ENCODE measurements at regions not wholly inside any gene's neighbourhood (a gene's known extent, or its start where the extent isn't known, plus 50 kb on each side); places are given as distances from the start of the nearest gene placed in this dataset.
A peak's percentile ranks its signal among the peaks of the same experiment; 100 is the strongest.
"Not testable (repeated sequence)": the region's sequence is repeated elsewhere in the genome, so short reads cannot be mapped to it uniquely, and the experiment has no call there.

GRCh38 chr1:10915594-10915993 is 96.9 kb upstream of the TARDBP start:
- H3K4me3 Mint-ChIP-seq: no peak overlapping the region

GRCh38 chr1:10916311-10916710 is 96.1 kb upstream of the TARDBP start:
- Mint-ChIP-seq H3K4me3 (peak overlapping the region in 3 of 7 donors; percentile 65 to 89 (median 79)), H3K36me3 (no peaks in the 10 kb centered on the region), H3K9me3 (no peaks in the 10 kb centered on the region), H3K4me1 (peaks cover 26 to 28% (median 28%) of the 10 kb centered on the region in 3 donors), H3K27ac (peak overlapping the region in 1 of 8 donors; percentile 74), H3K27me3 (peaks cover 1 to 5% of the 10 kb centered on the region in 2 donors)
- ChIA-PET CTCF (no interaction called here), POLR2A (no interaction called here)
- DNase-seq: peak in 1 of 5 donors; percentile 30
- peaks cover 29% of the 10 kb centered on the region for H3K4me1 ChIP-seq (ENCODE audit: insufficient read depth, low read length)
- H3K9me3 ChIP-seq (ENCODE audit: low read length): no peaks in the 10 kb centered on the region
- peaks cover 5% of the 10 kb centered on the region for H3K27me3 ChIP-seq (ENCODE audit: insufficient read depth, low read length, poor library complexity, severe bottlenecking)
- H3K27ac ChIP-seq (ENCODE audit: low read depth, low read length): no peak overlapping the region
- H3K4me3 ChIP-seq (ENCODE audit: low read length): no peak overlapping the region
- no peaks in the 10 kb centered on the region for H3K36me3 ChIP-seq (ENCODE audit: insufficient read depth, low read length)

More at GRCh38 chr1:10915594-10915993, 96.9 kb upstream of the TARDBP start:
- peaks cover 29% of the 10 kb centered on the region for H3K4me1 ChIP-seq (ENCODE audit: insufficient read depth, low read length)
- no peaks in the 10 kb centered on the region for H3K9me3 ChIP-seq (ENCODE audit: low read length)
- POLR2A ChIA-PET: no interaction called here
- DNase-seq: peak in 1 of 5 donors; percentile 25
- CTCF ChIA-PET: no interaction called here
- Mint-ChIP-seq H3K27ac (no peak overlapping the region), H3K36me3 (no peaks in the 10 kb centered on the region), H3K9me3 (no peaks in the 10 kb centered on the region), H3K4me1 (peaks cover 26 to 28% (median 28%) of the 10 kb centered on the region in 3 donors), H3K27me3 (peaks cover 0 to 1% of the 10 kb centered on the region in 2 donors)
- H3K27ac ChIP-seq (ENCODE audit: low read depth, low read length): no peak overlapping the region
- H3K27me3 ChIP-seq (ENCODE audit: insufficient read depth, low read length, poor library complexity, severe bottlenecking): peaks cover 2% of the 10 kb centered on the region
- H3K36me3 ChIP-seq (ENCODE audit: insufficient read depth, low read length): no peaks in the 10 kb centered on the region
- no peak overlapping the region for H3K4me3 ChIP-seq (ENCODE audit: low read length)

- peak in 1 of 5 donors; percentile 15 for DNase-seq
- Histone ChIP-seq H3K9me3 (ENCODE audit: low read length) (no peaks in the 10 kb centered on the region), H3K4me3 (ENCODE audit: low read length) (no peak overlapping the region), H3K36me3 (ENCODE audit: insufficient read depth, low read length) (no peaks in the 10 kb centered on the region), H3K27me3 (ENCODE audit: insufficient read depth, low read length, poor library complexity, severe bottlenecking) (peaks cover 5% of the 10 kb centered on the region), H3K4me1 (ENCODE audit: insufficient read depth, low read length) (peaks cover 29% of the 10 kb centered on the region), H3K27ac (ENCODE audit: low read depth, low read length) (no peak overlapping the region)
- POLR2A ChIA-PET: no interaction called here
- Mint-ChIP-seq H3K36me3 (no peaks in the 10 kb centered on the region), H3K4me1 (peaks cover 26 to 28% (median 28%) of the 10 kb centered on the region in 3 donors), H3K27ac (peak overlapping the region in 3 of 8 donors; percentile 62 to 81 (median 74)), H3K27me3 (peaks cover 2 to 5% of the 10 kb centered on the region in 2 donors), H3K4me3 (peak overlapping the region in 6 of 7 donors; percentile 77 to 94 (median 80)), H3K9me3 (no peaks in the 10 kb centered on the region)
- CTCF ChIA-PET: no interaction called here
These were observed 95.5 kb upstream of the TARDBP start for GRCh38 chr1:10916991-10917390.

GRCh38 chr1:10917513-10918454 is 94.7 kb upstream of the TARDBP start:
- Histone ChIP-seq H3K9me3 (ENCODE audit: low read length) (no peaks in the 10 kb centered on the region), H3K4me3 (ENCODE audit: low read length) (peak overlapping the region; percentile 2), H3K4me1 (ENCODE audit: insufficient read depth, low read length) (peaks cover 29% of the 10 kb centered on the region), H3K27me3 (ENCODE audit: insufficient read depth, low read length, poor library complexity, severe bottlenecking) (peaks cover 5% of the 10 kb centered on the region), H3K27ac (ENCODE audit: low read depth, low read length) (no peak overlapping the region), H3K36me3 (ENCODE audit: insufficient read depth, low read length) (no peaks in the 10 kb centered on the region)
- ChIA-PET POLR2A (interaction anchor here (0.9 kb wide), 1 partner anchor 12 kb away, joined by 3 read pairs; no protein-coding TSS in a partner anchor), CTCF (interaction anchor here (1.0 to 1.7 kb wide), 3 partner anchors 8 to 423 kb away, joined by 3 to 6 read pairs (median 5); no protein-coding TSS in a partner anchor)
- DNase-seq: peak in 4 of 5 donors; percentile 19 to 61 (median 52)
- H3K4me1 Mint-ChIP-seq: peaks cover 26 to 28% (median 28%) of the 10 kb centered on the region in 3 donors
- H3K4me3 Mint-ChIP-seq: peak overlapping the region in 6 of 7 donors; percentile 77 to 94 (median 80)
- no peaks in the 10 kb centered on the region for H3K36me3 Mint-ChIP-seq
- peak overlapping the region in 7 of 8 donors; percentile 32 to 90 (median 83) for H3K27ac Mint-ChIP-seq
- peaks cover 2 to 5% of the 10 kb centered on the region in 2 donors for H3K27me3 Mint-ChIP-seq
- no peaks in the 10 kb centered on the region for H3K9me3 Mint-ChIP-seq

GRCh38 chr1:10918531-10918930 is 93.9 kb upstream of the TARDBP start:
- DNase-seq: peak in 1 of 5 donors; percentile 25
- H3K4me1 ChIP-seq (ENCODE audit: insufficient read depth, low read length): peaks cover 29% of the 10 kb centered on the region
- no peaks in the 10 kb centered on the region for H3K9me3 Mint-ChIP-seq
- no peak overlapping the region for H3K4me3 ChIP-seq (ENCODE audit: low read length)
- no peaks in the 10 kb centered on the region for H3K36me3 Mint-ChIP-seq
- peaks cover 5% of the 10 kb centered on the region for H3K27me3 ChIP-seq (ENCODE audit: insufficient read depth, low read length, poor library complexity, severe bottlenecking)
- no peaks in the 10 kb centered on the region for H3K36me3 ChIP-seq (ENCODE audit: insufficient read depth, low read length)
- CTCF ChIA-PET: interaction anchor here (1.0 to 1.7 kb wide), 3 partner anchors 9 to 424 kb away, joined by 3 to 6 read pairs (median 5); no protein-coding TSS in a partner anchor
- no peaks in the 10 kb centered on the region for H3K9me3 ChIP-seq (ENCODE audit: low read length)
- peak overlapping the region in 4 of 8 donors; percentile 25 to 87 (median 66) for H3K27ac Mint-ChIP-seq
- H3K27ac ChIP-seq (ENCODE audit: low read depth, low read length): no peak overlapping the region
- POLR2A ChIA-PET: interaction anchor here (0.9 kb wide), 1 partner anchor 12 kb away, joined by 3 read pairs; no protein-coding TSS in a partner anchor
- H3K27me3 Mint-ChIP-seq: peaks cover 2 to 5% of the 10 kb centered on the region in 2 donors
- H3K4me1 Mint-ChIP-seq: peaks cover 26 to 28% (median 28%) of the 10 kb centered on the region in 3 donors
- H3K4me3 Mint-ChIP-seq: peak overlapping the region in 3 of 7 donors; percentile 39 to 89 (median 80)

- Histone ChIP-seq H3K27me3 (ENCODE audit: insufficient read depth, low read length, poor library complexity, severe bottlenecking) (peaks cover 5% of the 10 kb centered on the region), H3K4me1 (ENCODE audit: insufficient read depth, low read length) (peaks cover 29% of the 10 kb centered on the region), H3K4me3 (ENCODE audit: low read length) (no peak overlapping the region), H3K36me3 (ENCODE audit: insufficient read depth, low read length) (no peaks in the 10 kb centered on the region), H3K9me3 (ENCODE audit: low read length) (no peaks in the 10 kb centered on the region), H3K27ac (ENCODE audit: low read depth, low read length) (no peak overlapping the region)
- no peak for DNase-seq
- Mint-ChIP-seq H3K4me3 (no peak overlapping the region), H3K27ac (no peak overlapping the region), H3K4me1 (peaks cover 26 to 28% (median 28%) of the 10 kb centered on the region in 3 donors), H3K36me3 (no peaks in the 10 kb centered on the region), H3K9me3 (no peaks in the 10 kb centered on the region), H3K27me3 (peaks cover 2 to 5% of the 10 kb centered on the region in 2 donors)
- CTCF ChIA-PET: no interaction called here
- POLR2A ChIA-PET: no interaction called here
These were observed 92.3 kb upstream of the TARDBP start for GRCh38 chr1:10920063-10920626.

GRCh38 chr1:10922315-10923060 is 90.0 kb upstream of the TARDBP start:
- H3K36me3 Mint-ChIP-seq; H3K9me3 ChIP-seq (ENCODE audit: low read length); H3K27me3 ChIP-seq (ENCODE audit: insufficient read depth, low read length, poor library complexity, severe bottlenecking); H3K4me3 ChIP-seq (ENCODE audit: low read length); H3K9me3 Mint-ChIP-seq; H3K4me3 Mint-ChIP-seq; DNase-seq; POLR2A ChIA-PET; CTCF ChIA-PET; H3K27ac ChIP-seq (ENCODE audit: low read depth, low read length); H3K36me3 ChIP-seq (ENCODE audit: insufficient read depth, low read length); H3K27me3 Mint-ChIP-seq: not testable (repeated sequence)
- H3K4me1 ChIP-seq (ENCODE audit: insufficient read depth, low read length): peaks cover 12% of the 10 kb centered on the region
- H3K27ac Mint-ChIP-seq: peak overlapping the region in 1 of 8 donors; percentile 79
- H3K4me1 Mint-ChIP-seq: peaks cover 11 to 12% (median 11%) of the 10 kb centered on the region in 3 donors

Data from CD8-positive, alpha-beta memory T cell (primary cell).